ENCODE measurements at regions not wholly inside any gene's neighbourhood (a gene's known extent, or its start where the extent isn't known, plus 50 kb on each side); places are given as distances from the start of the nearest gene placed in this dataset.

DNA sequence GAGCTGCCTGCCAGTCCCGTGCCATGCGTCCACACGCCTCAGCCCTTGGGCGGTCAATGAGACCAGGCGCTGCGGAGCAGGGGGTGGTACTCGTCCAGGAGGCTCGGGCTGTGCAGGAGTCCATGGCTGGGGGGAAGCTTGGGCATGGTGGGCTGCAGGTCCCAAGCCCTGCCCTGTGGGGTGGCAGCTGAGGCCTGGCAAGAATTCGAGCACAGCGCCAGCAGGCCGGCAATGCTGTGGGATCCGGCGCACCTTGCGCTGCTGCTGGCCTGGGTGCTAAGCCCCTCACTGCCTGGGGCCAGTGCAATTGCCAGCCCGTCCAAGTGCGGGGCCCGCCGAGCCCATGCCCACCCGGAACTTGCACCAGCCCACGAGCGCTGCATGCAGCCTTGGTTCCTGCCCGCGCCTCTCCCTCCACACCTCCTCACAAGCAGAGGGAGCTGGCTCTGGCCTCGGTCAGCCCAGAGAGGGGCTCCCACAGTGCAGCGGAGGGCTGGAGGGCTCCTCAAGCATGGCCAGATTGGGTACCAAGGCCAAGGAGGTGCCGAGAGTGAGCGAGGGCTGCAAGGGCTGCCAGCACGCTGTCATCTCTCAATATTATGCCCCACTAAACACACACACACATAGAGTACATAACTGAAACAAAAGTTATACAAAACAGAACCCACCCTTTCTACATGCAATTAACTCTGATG is 307.7 kb downstream of the LMO4 start:
- peaks cover 3% of the 10 kb centered on the region for H3K9me3 Mint-ChIP-seq
- DNase-seq: no peak
- H3K36me3 Mint-ChIP-seq: no peaks in the 10 kb centered on the region
- H3K4me1 Mint-ChIP-seq: peaks cover 3% of the 10 kb centered on the region
- H3K27me3 Mint-ChIP-seq: no peaks in the 10 kb centered on the region
- H3K27ac Mint-ChIP-seq: no peak overlapping the region
- no peak overlapping the region for H3K4me3 Mint-ChIP-seq

DNA sequence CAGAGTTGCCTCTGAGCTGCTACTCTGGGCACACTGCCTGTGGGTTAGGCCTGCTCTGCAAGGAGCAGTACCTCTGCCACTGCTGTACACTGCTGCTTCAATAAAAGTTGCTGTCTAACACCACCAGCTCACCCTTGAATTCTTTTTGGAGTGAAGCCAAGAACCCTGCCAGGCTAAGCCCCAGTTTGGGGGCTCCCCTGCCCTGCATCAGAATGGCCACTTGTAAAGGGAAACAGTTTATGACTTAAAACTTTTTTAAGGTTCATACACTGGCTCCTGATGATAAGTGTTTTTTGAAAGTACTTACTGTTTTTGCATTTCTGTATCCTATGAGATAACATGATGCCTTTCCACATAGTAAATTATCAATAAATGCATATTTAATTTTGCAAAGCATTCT is 310.0 kb downstream of the LMO4 start:
- no peak overlapping the region for H3K27ac Mint-ChIP-seq
- H3K4me3 Mint-ChIP-seq: no peak overlapping the region
- no peak for DNase-seq
- peaks cover 3% of the 10 kb centered on the region for H3K4me1 Mint-ChIP-seq
- H3K36me3 Mint-ChIP-seq: no peaks in the 10 kb centered on the region
- peaks cover 3% of the 10 kb centered on the region for H3K9me3 Mint-ChIP-seq
- no peaks in the 10 kb centered on the region for H3K27me3 Mint-ChIP-seq

DNA sequence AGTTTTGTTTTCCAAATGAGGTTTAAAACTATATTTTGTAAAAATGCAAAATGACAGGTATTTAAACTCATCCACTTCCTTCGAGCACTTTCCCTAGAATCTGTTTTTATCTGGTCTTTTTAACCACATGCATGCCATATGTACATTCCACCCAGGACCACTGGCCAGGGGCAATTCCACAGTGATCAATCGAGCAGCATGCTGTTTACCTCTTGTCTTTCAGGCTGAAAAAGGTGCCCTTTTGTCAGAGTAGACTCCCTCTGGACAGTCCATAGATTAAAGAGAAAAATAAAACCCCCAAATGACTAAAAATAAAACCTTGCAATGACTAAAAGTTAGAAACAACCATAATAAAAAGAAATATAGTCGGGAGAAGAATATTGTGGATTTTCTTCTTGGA is 313.3 kb downstream of the LMO4 start:
- peaks cover 3% of the 10 kb centered on the region for H3K9me3 Mint-ChIP-seq

GRCh38 chr1:87642581-87643221 is 314.0 kb downstream of the LMO4 start:
- H3K4me3 Mint-ChIP-seq: no peak overlapping the region
- H3K4me1 Mint-ChIP-seq: peaks cover 9% of the 10 kb centered on the region
- no peaks in the 10 kb centered on the region for H3K27me3 Mint-ChIP-seq
- no peak overlapping the region for H3K27ac Mint-ChIP-seq
- DNase-seq: no peak
- no peaks in the 10 kb centered on the region for H3K36me3 Mint-ChIP-seq
- H3K9me3 Mint-ChIP-seq: peaks cover 3% of the 10 kb centered on the region

More for the DNA sequence above, 313.3 kb downstream of the LMO4 start:
- Mint-ChIP-seq H3K27ac (no peak overlapping the region), H3K4me1 (peaks cover 9% of the 10 kb centered on the region), H3K4me3 (no peak overlapping the region), H3K36me3 (no peaks in the 10 kb centered on the region), H3K27me3 (no peaks in the 10 kb centered on the region)
- no peak for DNase-seq

- Mint-ChIP-seq H3K36me3 (no peaks in the 10 kb centered on the region), H3K4me3 (no peak overlapping the region), H3K27me3 (no peaks in the 10 kb centered on the region), H3K4me1 (peaks cover 6% of the 10 kb centered on the region), H3K27ac (no peak overlapping the region), H3K9me3 (no peaks in the 10 kb centered on the region)
- DNase-seq: no peak
Measured at GRCh38 chr1:87644033-87644578, 315.4 kb downstream of the LMO4 start.

- H3K27me3 Mint-ChIP-seq: no peaks in the 10 kb centered on the region
- no peak for DNase-seq
- H3K4me3 Mint-ChIP-seq: no peak overlapping the region
- no peaks in the 10 kb centered on the region for H3K36me3 Mint-ChIP-seq
- H3K27ac Mint-ChIP-seq: no peak overlapping the region
- peaks cover 6% of the 10 kb centered on the region for H3K4me1 Mint-ChIP-seq
- H3K9me3 Mint-ChIP-seq: no peaks in the 10 kb centered on the region
Measured at GRCh38 chr1:87644579-87645190, 316.0 kb downstream of the LMO4 start.

GRCh38 chr1:87647430-87648177 is 318.9 kb downstream of the LMO4 start:
- H3K4me3 Mint-ChIP-seq: no peak overlapping the region
- no peaks in the 10 kb centered on the region for H3K27me3 Mint-ChIP-seq
- H3K4me1 Mint-ChIP-seq: peaks cover 6% of the 10 kb centered on the region
- no peaks in the 10 kb centered on the region for H3K36me3 Mint-ChIP-seq
- no peaks in the 10 kb centered on the region for H3K9me3 Mint-ChIP-seq
- no peak overlapping the region for H3K27ac Mint-ChIP-seq
- DNase-seq: no peak

DNA sequence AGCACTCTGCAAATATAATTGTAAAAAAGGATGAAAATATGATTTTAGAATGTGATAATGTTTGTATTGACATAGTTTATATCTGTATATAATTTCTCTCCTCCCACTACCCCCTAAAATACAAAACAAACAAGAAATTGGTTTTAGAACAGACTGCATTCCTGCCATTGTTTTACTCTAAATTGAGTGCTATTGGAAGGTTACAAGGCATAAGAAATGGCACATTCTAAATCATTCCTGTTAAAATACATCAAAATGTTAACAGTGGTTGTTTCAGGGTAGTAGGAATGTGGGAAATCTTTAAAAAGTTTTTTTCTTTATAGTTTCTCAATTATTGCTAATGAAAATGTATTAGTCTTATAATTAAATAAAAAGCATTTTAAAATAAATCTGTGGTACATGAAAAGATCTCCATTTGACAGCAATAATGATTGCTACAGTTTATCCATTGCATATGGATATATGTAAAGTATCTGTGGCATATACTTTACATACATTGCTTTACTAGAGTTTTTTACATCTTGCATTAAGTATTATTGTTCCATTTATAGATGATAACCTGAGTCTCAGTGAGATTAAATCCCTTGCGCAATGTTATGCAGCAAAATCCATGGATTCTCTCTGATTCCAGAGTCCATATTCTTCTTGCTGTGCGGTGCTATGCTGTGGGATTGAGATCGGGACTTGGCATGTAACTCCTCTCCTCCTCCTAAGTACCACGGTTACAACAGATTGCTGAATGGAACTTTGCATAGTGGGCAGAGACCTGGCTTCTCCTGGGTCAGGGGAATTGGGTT is 319.8 kb downstream of the LMO4 start:
- Mint-ChIP-seq H3K27ac (no peak overlapping the region), H3K4me1 (peaks cover 6% of the 10 kb centered on the region), H3K9me3 (no peaks in the 10 kb centered on the region), H3K4me3 (no peak overlapping the region), H3K36me3 (no peaks in the 10 kb centered on the region), H3K27me3 (no peaks in the 10 kb centered on the region)
- DNase-seq: no peak

DNA sequence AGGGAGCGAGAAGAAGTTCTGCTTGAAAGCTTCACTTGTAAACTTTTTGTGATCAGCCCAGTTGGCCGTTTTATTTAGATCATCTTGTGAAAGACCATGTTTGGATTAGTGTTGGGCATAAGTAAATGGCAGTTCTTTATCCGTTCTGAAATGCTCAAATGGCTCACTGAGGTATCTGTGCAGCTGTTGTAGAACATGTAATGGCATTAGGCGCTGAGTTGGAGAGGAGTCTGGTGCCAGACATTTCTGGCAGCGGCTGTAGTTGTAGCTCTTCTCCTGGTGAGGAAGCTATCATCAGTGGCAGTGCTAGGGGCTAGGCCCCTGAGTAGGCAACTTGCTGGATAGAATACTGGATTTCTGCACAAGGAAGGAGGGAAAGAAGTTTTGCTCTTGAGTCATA is 321.6 kb downstream of the LMO4 start:
- Mint-ChIP-seq H3K4me1 (no peaks in the 10 kb centered on the region), H3K36me3 (no peaks in the 10 kb centered on the region), H3K27ac (no peak overlapping the region), H3K27me3 (no peaks in the 10 kb centered on the region), H3K4me3 (no peak overlapping the region), H3K9me3 (no peaks in the 10 kb centered on the region)
- no peak for DNase-seq

- no peaks in the 10 kb centered on the region for H3K36me3 Mint-ChIP-seq
- H3K4me3 Mint-ChIP-seq: no peak overlapping the region
- no peak overlapping the region for H3K27ac Mint-ChIP-seq
- no peaks in the 10 kb centered on the region for H3K4me1 Mint-ChIP-seq
- DNase-seq: no peak
- no peaks in the 10 kb centered on the region for H3K9me3 Mint-ChIP-seq
- H3K27me3 Mint-ChIP-seq: no peaks in the 10 kb centered on the region
Measured at GRCh38 chr1:87652176-87652575, 323.5 kb downstream of the LMO4 start.

DNA sequence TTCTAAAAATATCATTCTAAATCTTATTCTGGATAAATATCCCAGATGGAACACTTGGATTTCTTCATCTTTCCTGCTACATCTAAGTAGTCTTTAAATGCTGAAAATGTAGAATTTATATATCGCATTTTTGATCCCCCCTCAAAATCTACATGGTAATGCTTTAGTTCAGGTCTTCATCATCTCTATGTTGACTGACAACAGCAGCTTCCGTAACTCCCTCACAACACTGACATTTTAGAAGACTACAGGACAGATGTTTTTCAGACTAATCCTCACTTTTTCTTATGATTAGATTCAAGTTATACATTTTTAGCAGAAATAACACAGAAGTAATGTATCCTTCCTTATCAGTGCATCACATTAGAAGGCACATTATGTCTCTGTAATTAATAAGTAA is 336.5 kb downstream of the LMO4 start:
- H3K36me3 Mint-ChIP-seq: no peaks in the 10 kb centered on the region
- no peaks in the 10 kb centered on the region for H3K4me1 Mint-ChIP-seq
- no peak overlapping the region for H3K27ac Mint-ChIP-seq
- DNase-seq: no peak
- peaks cover 1% of the 10 kb centered on the region for H3K9me3 Mint-ChIP-seq
- H3K4me3 Mint-ChIP-seq: no peak overlapping the region
- H3K27me3 Mint-ChIP-seq: no peaks in the 10 kb centered on the region

GRCh38 chr1:87666681-87667080 is 338.0 kb downstream of the LMO4 start:
- Mint-ChIP-seq H3K9me3 (peaks cover 1% of the 10 kb centered on the region), H3K36me3 (no peaks in the 10 kb centered on the region), H3K27me3 (no peaks in the 10 kb centered on the region), H3K27ac (no peak overlapping the region), H3K4me1 (no peaks in the 10 kb centered on the region), H3K4me3 (no peak overlapping the region)
- DNase-seq: no peak

DNA sequence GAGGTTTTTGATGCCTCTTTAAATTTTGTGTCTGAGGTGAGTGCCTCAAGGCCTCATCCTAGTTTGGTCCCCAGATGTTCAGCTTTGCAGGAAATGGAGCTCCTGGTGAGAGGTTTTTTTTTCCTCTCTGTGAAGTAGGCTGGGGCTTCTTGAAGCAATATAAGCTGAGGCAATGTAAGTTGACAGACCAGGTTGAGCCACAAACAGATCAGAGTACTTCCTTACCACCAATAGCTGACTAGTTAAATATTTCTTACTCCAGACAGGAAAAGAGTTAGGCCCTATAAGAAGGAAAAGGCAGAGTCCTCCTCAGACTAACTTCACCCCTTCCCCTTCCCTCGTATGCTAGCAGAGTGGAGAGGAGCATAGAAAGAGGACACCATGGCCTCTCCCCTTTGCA is 341.0 kb downstream of the LMO4 start:
- no peak overlapping the region for H3K4me3 Mint-ChIP-seq
- DNase-seq: no peak
- no peaks in the 10 kb centered on the region for H3K27me3 Mint-ChIP-seq
- H3K36me3 Mint-ChIP-seq: no peaks in the 10 kb centered on the region
- peaks cover 1% of the 10 kb centered on the region for H3K9me3 Mint-ChIP-seq
- H3K27ac Mint-ChIP-seq: no peak overlapping the region
- no peaks in the 10 kb centered on the region for H3K4me1 Mint-ChIP-seq

- Mint-ChIP-seq H3K9me3 (peaks cover 1% of the 10 kb centered on the region), H3K27me3 (no peaks in the 10 kb centered on the region), H3K36me3 (no peaks in the 10 kb centered on the region), H3K4me3 (no peak overlapping the region), H3K4me1 (no peaks in the 10 kb centered on the region), H3K27ac (no peak overlapping the region)
- DNase-seq: no peak
Measured at GRCh38 chr1:87673309-87673708, 344.6 kb downstream of the LMO4 start.
